ENCODE measurements at regions not wholly inside any gene's neighbourhood (a gene's known extent, or its start where the extent isn't known, plus 50 kb on each side); places are given as distances from the start of the nearest gene placed in this dataset.

DNA sequence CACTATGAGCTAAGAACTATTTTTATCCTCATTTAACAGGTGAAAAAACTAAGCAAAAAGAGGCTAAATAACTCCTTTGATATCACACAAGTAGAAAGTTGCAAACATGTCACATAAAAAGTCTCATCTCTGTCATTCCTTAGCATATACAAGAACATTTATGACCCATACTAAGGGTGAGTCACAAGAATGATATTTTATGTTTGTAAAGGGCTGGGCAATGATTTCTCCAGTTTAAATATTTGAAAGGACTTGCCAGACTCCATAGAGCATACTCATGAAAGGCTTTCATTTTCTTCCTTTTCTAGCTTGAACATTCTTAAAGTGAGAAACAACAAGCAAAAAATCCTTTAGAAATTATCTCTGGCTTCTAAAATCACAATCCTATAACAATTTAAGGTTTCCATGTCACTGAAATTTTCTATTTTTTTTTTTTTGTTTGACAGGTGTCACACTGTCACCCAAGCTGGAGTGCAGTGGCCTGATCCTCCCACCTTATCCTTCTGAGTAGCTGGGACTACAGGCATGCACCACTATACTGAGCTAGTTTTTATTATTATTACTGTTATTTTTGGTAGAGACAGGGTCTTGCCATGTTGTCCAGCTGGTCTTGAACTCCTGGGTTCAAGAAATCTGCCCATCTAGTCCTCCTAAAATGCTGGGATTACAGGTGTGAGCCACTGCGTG lies 338.0 kb upstream of the KHDRBS2 start:
- no peak overlapping the region for H3K4me3 Mint-ChIP-seq (ENCODE audit: unreplicated experiment)
- H3K36me3 Mint-ChIP-seq (ENCODE audit: low read depth, unreplicated experiment): no peaks in the 10 kb centered on the region
- H3K9me3 Mint-ChIP-seq (ENCODE audit: unreplicated experiment): no peaks in the 10 kb centered on the region
- no peak overlapping the region for H3K27ac Mint-ChIP-seq (ENCODE audit: unreplicated experiment)
- no peaks in the 10 kb centered on the region for H3K27me3 Mint-ChIP-seq (ENCODE audit: unreplicated experiment)
- no peaks in the 10 kb centered on the region for H3K4me1 Mint-ChIP-seq (ENCODE audit: unreplicated experiment)
- TF ChIP-seq, protein P1, sequence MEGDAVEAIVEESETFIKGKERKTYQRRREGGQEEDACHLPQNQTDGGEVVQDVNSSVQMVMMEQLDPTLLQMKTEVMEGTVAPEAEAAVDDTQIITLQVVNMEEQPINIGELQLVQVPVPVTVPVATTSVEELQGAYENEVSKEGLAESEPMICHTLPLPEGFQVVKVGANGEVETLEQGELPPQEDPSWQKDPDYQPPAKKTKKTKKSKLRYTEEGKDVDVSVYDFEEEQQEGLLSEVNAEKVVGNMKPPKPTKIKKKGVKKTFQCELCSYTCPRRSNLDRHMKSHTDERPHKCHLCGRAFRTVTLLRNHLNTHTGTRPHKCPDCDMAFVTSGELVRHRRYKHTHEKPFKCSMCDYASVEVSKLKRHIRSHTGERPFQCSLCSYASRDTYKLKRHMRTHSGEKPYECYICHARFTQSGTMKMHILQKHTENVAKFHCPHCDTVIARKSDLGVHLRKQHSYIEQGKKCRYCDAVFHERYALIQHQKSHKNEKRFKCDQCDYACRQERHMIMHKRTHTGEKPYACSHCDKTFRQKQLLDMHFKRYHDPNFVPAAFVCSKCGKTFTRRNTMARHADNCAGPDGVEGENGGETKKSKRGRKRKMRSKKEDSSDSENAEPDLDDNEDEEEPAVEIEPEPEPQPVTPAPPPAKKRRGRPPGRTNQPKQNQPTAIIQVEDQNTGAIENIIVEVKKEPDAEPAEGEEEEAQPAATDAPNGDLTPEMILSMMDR (IDR thresholded peaks at IDR 0.05; ENCODE audit: unreplicated experiment): no peak
- DNase-seq (ENCODE audit: low spot score): no peak

DNA sequence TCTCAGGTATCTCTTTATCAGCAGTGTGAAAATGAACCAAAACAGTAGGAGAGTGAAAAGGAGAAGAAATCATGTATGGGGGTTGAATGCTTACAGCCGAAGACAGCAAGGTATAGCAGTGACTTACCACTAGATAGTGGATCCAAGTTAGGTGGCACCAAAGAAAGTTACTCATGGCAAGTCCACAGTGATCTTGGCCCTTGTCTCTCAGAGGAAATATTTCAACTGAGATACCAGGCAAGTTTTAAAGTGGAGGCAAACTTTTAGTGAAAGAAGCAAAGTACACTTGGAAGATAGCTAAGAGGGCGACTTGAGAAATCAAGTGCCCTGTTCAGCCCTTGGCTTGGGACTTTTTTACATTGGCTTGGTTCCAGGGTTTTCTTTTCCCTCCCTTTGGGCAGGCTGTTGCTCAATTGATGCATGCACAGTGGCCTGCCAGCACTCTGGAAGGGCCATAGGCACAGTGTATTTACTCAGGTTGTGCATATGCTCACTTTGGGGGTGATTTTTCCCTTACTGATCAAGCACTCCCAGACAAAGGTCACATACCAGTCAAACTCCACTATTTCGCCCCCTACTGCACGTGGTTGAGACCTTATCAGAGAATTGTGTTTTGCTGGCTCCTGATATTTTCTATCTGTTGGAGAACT lies 329.5 kb upstream of the KHDRBS2 start:
- TF ChIP-seq, protein P1 (IDR thresholded peaks at IDR 0.05; ENCODE audit: unreplicated experiment): no peak
- peaks cover 3% of the 10 kb centered on the region for H3K9me3 Mint-ChIP-seq (ENCODE audit: unreplicated experiment)
- peaks cover 3% of the 10 kb centered on the region for H3K36me3 Mint-ChIP-seq (ENCODE audit: low read depth, unreplicated experiment)
- H3K27ac Mint-ChIP-seq (ENCODE audit: unreplicated experiment): no peak overlapping the region
- H3K4me3 Mint-ChIP-seq (ENCODE audit: unreplicated experiment): no peak overlapping the region
- no peak for DNase-seq (ENCODE audit: low spot score)
- no peaks in the 10 kb centered on the region for H3K4me1 Mint-ChIP-seq (ENCODE audit: unreplicated experiment)
- H3K27me3 Mint-ChIP-seq (ENCODE audit: unreplicated experiment): peaks cover 2% of the 10 kb centered on the region

- Mint-ChIP-seq H3K4me1 (ENCODE audit: unreplicated experiment) (no peaks in the 10 kb centered on the region), H3K36me3 (ENCODE audit: low read depth, unreplicated experiment) (peaks cover 3% of the 10 kb centered on the region), H3K4me3 (ENCODE audit: unreplicated experiment) (no peak overlapping the region), H3K9me3 (ENCODE audit: unreplicated experiment) (peaks cover 8% of the 10 kb centered on the region), H3K27ac (ENCODE audit: unreplicated experiment) (no peak overlapping the region), H3K27me3 (ENCODE audit: unreplicated experiment) (peaks cover 2% of the 10 kb centered on the region)
- no peak for DNase-seq (ENCODE audit: low spot score)
- TF ChIP-seq, protein P1 (IDR thresholded peaks at IDR 0.05; ENCODE audit: unreplicated experiment): no peak
Measured at GRCh38 chr6:62614442-62614841, 328.4 kb upstream of the KHDRBS2 start.

GRCh38 chr6:62613928-62614327 lies 327.9 kb upstream of the KHDRBS2 start:
- no peak for DNase-seq (ENCODE audit: low spot score)
- Mint-ChIP-seq H3K4me1 (ENCODE audit: unreplicated experiment) (no peaks in the 10 kb centered on the region), H3K4me3 (ENCODE audit: unreplicated experiment) (no peak overlapping the region), H3K27ac (ENCODE audit: unreplicated experiment) (no peak overlapping the region), H3K9me3 (ENCODE audit: unreplicated experiment) (peaks cover 8% of the 10 kb centered on the region), H3K36me3 (ENCODE audit: low read depth, unreplicated experiment) (peaks cover 3% of the 10 kb centered on the region), H3K27me3 (ENCODE audit: unreplicated experiment) (peaks cover 2% of the 10 kb centered on the region)
- TF ChIP-seq, protein P1 (IDR thresholded peaks at IDR 0.05; ENCODE audit: unreplicated experiment): no peak

- DNase-seq (ENCODE audit: low spot score): no peak
- H3K4me3 Mint-ChIP-seq (ENCODE audit: unreplicated experiment): no peak overlapping the region
- TF ChIP-seq, protein P1 (IDR thresholded peaks at IDR 0.05; ENCODE audit: unreplicated experiment): no peak
- peaks cover 8% of the 10 kb centered on the region for H3K9me3 Mint-ChIP-seq (ENCODE audit: unreplicated experiment)
- H3K4me1 Mint-ChIP-seq (ENCODE audit: unreplicated experiment): no peaks in the 10 kb centered on the region
- H3K27me3 Mint-ChIP-seq (ENCODE audit: unreplicated experiment): peaks cover 2% of the 10 kb centered on the region
- peaks cover 3% of the 10 kb centered on the region for H3K36me3 Mint-ChIP-seq (ENCODE audit: low read depth, unreplicated experiment)
- no peak overlapping the region for H3K27ac Mint-ChIP-seq (ENCODE audit: unreplicated experiment)
Measured at GRCh38 chr6:62612471-62612870, 326.4 kb upstream of the KHDRBS2 start.

Data from endothelial cell (in vitro differentiated cells).